B cell (primary cell): ENCODE measurements at regions not wholly inside any gene's neighbourhood (a gene's known extent, or its start where the extent isn't known, plus 50 kb on each side); places are given as distances from the start of the nearest gene placed in this dataset.

Experiments
- ATAC-seq: fragments of 200-7000 bp; cut with Tn5 transposase; one replicate; pipeline ENCODE4 v1.10.0; 2021; ENCODE audit warnings: low read depth, mild to moderate bottlenecking, moderate number of reproducible peaks, moderate library complexity
- CTCF ChIA-PET: fragments of 350-600 bp; sonication (Branson Sonifier 250); formaldehyde crosslinking; loops from one replicate; lab custom pipeline; 2021; ENCODE audit warnings: antibody characterized with exemption, inconsistent platforms; lab: Charles Lee
- POLR2A ChIA-PET: fragments of 350-600 bp; sonication (Branson Sonifier 250); formaldehyde crosslinking; loops from one replicate; lab custom pipeline; 2021; ENCODE audit warnings: antibody characterized with exemption; lab: Charles Lee
- DNase-seq: peaks from one replicate; pipeline ENCODE4 v3.0.0; 2013
- H2AFZ ChIP-seq: 2 replicates; pipeline ENCODE4 v1.6.1; 2012; ENCODE audit warnings: mild to moderate bottlenecking, low read depth, low read length; ENCODE audit not compliant: insufficient read depth, poor library complexity, severe bottlenecking
- H3K27ac ChIP-seq, 2 donors: 1 replicate in 1 of 2; 2 replicates in 1 of 2; pipeline ENCODE4 v1.5.1; 2012 to 2013; ENCODE audit warnings: low read length in 2 of 2, mild to moderate bottlenecking in 2 of 2, moderate library complexity in 1 of 2
- H3K27me3 ChIP-seq, 4 experiments: fragments of 200-600 bp in 1 of 4; sonication (generic) in 1 of 4; replicated peaks in 1 of 4; 1 replicate in 2 of 4; 2 replicates in 2 of 4; pipeline versions ENCODE4 v1.6.1 to v1.7.0; 2013 to 2016; ENCODE audit warnings: low read length in 3 of 4, mild to moderate bottlenecking in 2 of 4, mixed read lengths in 1 of 4, moderate library complexity in 1 of 4; ENCODE audit not compliant: insufficient read depth in 4 of 4, control insufficient read depth in 3 of 4; ENCODE audit errors: control extremely low read depth in 1 of 4
- H3K36me3 ChIP-seq, 2 experiments: replicated peaks in 1 of 2; 1 replicate in 1 of 2; 2 replicates in 1 of 2; pipeline versions ENCODE4 v1.6.1 to v1.7.1; 2013; ENCODE audit warnings: low read length in 1 of 2; ENCODE audit not compliant: insufficient read depth in 2 of 2, control insufficient read depth in 1 of 2; ENCODE audit errors: control extremely low read depth in 1 of 2, extremely low read depth in 1 of 2
- H3K4me1 ChIP-seq, 2 donors: fragments of 200-600 bp in 1 of 2; sonication (generic) in 1 of 2; 1 replicate in 1 of 2; 2 replicates in 1 of 2; pipeline versions ENCODE4 v1.5.1 to v1.6.1; 2013 to 2017; ENCODE audit warnings: low read length in 2 of 2; ENCODE audit not compliant: control insufficient read depth in 2 of 2, insufficient read depth in 2 of 2
- H3K4me2 ChIP-seq: replicated peaks from 2 replicates; pipeline ENCODE3; 2012; ENCODE audit warnings: mild to moderate bottlenecking, low read depth, low read length; ENCODE audit not compliant: poor library complexity, severe bottlenecking
- H3K4me3 ChIP-seq, 5 experiments: fragments of 200-600 bp in 1 of 5; sonication (generic) in 1 of 5; 1 replicate in 3 of 5; 2 replicates in 2 of 5; pipeline versions ENCODE4 v1.5.1 to v1.7.0; 2011 to 2016; ENCODE audit warnings: low read length in 4 of 5, mild to moderate bottlenecking in 4 of 5, low read depth in 2 of 5, control low read depth in 1 of 5, moderate library complexity in 1 of 5; ENCODE audit not compliant: insufficient read depth in 1 of 5; ENCODE audit errors: control extremely low read depth in 1 of 5, extremely low read depth in 1 of 5
- H3K79me2 ChIP-seq: fragments of 200-600 bp; sonication (generic); one replicate; pipeline ENCODE4 v1.6.0; 2016; ENCODE audit warnings: low read length; ENCODE audit not compliant: control insufficient read depth, insufficient read depth
- H3K9ac ChIP-seq: fragments of 200-600 bp; sonication (generic); 2 replicates; pipeline ENCODE4 v1.6.1; 2017; ENCODE audit warnings: mild to moderate bottlenecking, low read length, moderate library complexity
- H3K9me3 ChIP-seq, 3 donors: one replicate each; pipeline versions ENCODE4 v1.6.1 to v1.7.1; 2013; ENCODE audit warnings: low read length in 2 of 3; ENCODE audit not compliant: control insufficient read depth in 2 of 3, insufficient read depth in 1 of 3; ENCODE audit errors: control extremely low read depth in 1 of 3
- H4K20me1 ChIP-seq: 2 replicates; pipeline ENCODE4 v1.6.0; 2012; ENCODE audit warnings: mild to moderate bottlenecking, low read length; ENCODE audit not compliant: insufficient read depth, control insufficient read depth, poor library complexity, severe bottlenecking
- H3K27ac Mint-ChIP-seq: one replicate; pipeline ENCODE4 v1.8.0; 2021; ENCODE audit warnings: mixed read lengths
- H3K27me3 Mint-ChIP-seq: one replicate; pipeline ENCODE4 v1.8.0; 2021; ENCODE audit warnings: mixed read lengths
- H3K4me1 Mint-ChIP-seq: one replicate; pipeline ENCODE4 v1.8.0; 2021; ENCODE audit warnings: mixed read lengths
- H3K4me3 Mint-ChIP-seq: one replicate; pipeline ENCODE4 v1.8.0; 2021; ENCODE audit warnings: mixed read lengths
- H3K9me3 Mint-ChIP-seq: one replicate; pipeline ENCODE4 v1.8.0; 2022; ENCODE audit warnings: mixed read lengths; ENCODE audit not compliant: insufficient read depth
- EZH2 ChIP-seq: IDR thresholded peaks from 2 replicates; pipeline ENCODE4 v1.6.1; 2012; ENCODE audit warnings: borderline replicate concordance, low read depth, mild to moderate bottlenecking, moderate library complexity, low read length; ENCODE audit not compliant: insufficient read depth, poor library complexity, severe bottlenecking
- WGBS: methylation state at CpG from one replicate; pipeline ENCODE4 v1.1.5; 2013; ENCODE audit warnings: missing lambda C conversion rate; ENCODE audit not compliant: insufficient coverage; 5-methylcytosine and 5-hydroxymethylcytosine counted together
- intact Hi-C: fragments of 100-400 bp; cut with micrococcal nuclease; formaldehyde crosslinking; loops from one replicate; pipeline ENCODE4 v1.10.0; 2022
- TF ChIP-seq, protein P1 (sequence below): fragments of 200-600 bp; IDR thresholded peaks from one replicate; pipeline ENCODE4 v1.8.0; 2022; ENCODE audit warnings: antibody characterized with exemption, mild to moderate bottlenecking

DNA sequence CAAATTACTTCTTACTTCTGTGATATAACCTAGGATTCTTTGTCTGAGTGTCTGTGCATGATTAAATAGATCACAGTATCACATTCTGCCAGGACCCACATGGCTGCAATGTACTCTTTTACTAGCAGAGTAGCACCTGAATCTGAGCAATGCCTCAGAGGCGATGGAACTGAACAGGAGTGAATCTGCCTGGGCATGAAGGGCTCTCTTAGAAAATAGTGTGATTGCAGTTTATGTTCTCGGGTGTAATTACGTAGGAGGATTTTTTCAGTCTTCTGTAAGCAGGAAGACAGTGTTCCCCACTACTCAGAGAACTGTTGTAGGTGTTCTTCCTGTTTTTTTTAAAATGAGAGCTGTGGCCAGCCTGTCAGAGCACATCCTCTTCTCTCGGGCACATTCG lies 802.3 kb downstream of the NLGN4Y start:
- H3K36me3 ChIP-seq: no peaks in the 10 kb centered on the region
- DNase-seq (no peak), ATAC-seq (no peak)
- no peaks in the 10 kb centered on the region for H3K9me3 Mint-ChIP-seq
- H3K79me2 ChIP-seq: no peaks in the 10 kb centered on the region
- ChIA-PET CTCF (no interaction called here), POLR2A (no interaction called here)
- TF ChIP-seq EZH2: no peak
- TF ChIP-seq, protein P1, sequence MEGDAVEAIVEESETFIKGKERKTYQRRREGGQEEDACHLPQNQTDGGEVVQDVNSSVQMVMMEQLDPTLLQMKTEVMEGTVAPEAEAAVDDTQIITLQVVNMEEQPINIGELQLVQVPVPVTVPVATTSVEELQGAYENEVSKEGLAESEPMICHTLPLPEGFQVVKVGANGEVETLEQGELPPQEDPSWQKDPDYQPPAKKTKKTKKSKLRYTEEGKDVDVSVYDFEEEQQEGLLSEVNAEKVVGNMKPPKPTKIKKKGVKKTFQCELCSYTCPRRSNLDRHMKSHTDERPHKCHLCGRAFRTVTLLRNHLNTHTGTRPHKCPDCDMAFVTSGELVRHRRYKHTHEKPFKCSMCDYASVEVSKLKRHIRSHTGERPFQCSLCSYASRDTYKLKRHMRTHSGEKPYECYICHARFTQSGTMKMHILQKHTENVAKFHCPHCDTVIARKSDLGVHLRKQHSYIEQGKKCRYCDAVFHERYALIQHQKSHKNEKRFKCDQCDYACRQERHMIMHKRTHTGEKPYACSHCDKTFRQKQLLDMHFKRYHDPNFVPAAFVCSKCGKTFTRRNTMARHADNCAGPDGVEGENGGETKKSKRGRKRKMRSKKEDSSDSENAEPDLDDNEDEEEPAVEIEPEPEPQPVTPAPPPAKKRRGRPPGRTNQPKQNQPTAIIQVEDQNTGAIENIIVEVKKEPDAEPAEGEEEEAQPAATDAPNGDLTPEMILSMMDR: no peak
- no peaks in the 10 kb centered on the region for H4K20me1 ChIP-seq
- H3K4me1 ChIP-seq: no peaks in the 10 kb centered on the region
- H3K27me3 ChIP-seq: no peaks in the 10 kb centered on the region
- no CpG with 5 or more reads among the region's 5 CpGs for WGBS
- H3K4me3 ChIP-seq: no peak overlapping the region
- no peaks in the 10 kb centered on the region for H3K9me3 ChIP-seq
- no peak overlapping the region for H3K27ac ChIP-seq
- H2AFZ ChIP-seq: no peak overlapping the region
- intact Hi-C loops: no loop called here
- H3K4me1 Mint-ChIP-seq: no peaks in the 10 kb centered on the region
- H3K27me3 Mint-ChIP-seq: no peaks in the 10 kb centered on the region
- no peak overlapping the region for H3K4me2 ChIP-seq
- no peak overlapping the region for H3K27ac Mint-ChIP-seq
- no peak overlapping the region for H3K4me3 Mint-ChIP-seq
- no peak overlapping the region for H3K9ac ChIP-seq

DNA sequence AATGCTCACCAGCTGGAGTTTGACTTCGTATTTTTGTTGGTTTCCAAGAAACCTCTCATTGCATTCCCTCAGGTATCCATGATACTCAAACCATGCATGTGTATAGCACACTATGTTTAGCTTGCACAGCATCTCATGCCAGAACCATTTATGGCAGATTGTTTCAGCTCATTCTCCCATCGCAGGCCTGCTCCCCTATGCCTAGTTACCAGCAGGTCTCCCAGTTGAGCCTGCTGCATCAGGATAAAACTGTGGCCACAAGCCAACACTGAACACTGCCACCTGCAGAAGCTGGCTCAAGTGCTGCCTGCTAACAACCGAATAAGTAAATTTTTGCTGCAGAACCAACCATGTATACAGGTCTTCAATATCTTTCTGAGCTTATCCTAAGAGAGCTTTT lies 804.5 kb downstream of the NLGN4Y start:
- ChIA-PET POLR2A (no interaction called here), CTCF (no interaction called here)
- no peak overlapping the region for H3K4me3 ChIP-seq
- H3K36me3 ChIP-seq: no peaks in the 10 kb centered on the region
- no peak overlapping the region for H3K4me2 ChIP-seq
- H3K9me3 ChIP-seq: no peaks in the 10 kb centered on the region
- ATAC-seq: no peak
- no peaks in the 10 kb centered on the region for H4K20me1 ChIP-seq
- H3K9me3 Mint-ChIP-seq: no peaks in the 10 kb centered on the region
- H3K4me1 Mint-ChIP-seq: no peaks in the 10 kb centered on the region
- no peak overlapping the region for H2AFZ ChIP-seq
- DNase-seq: no peak
- H3K27me3 Mint-ChIP-seq: no peaks in the 10 kb centered on the region
- no peaks in the 10 kb centered on the region for H3K79me2 ChIP-seq
- WGBS: 100% methylated on average over 1 of the region's 3 CpGs
- no peaks in the 10 kb centered on the region for H3K27me3 ChIP-seq
- H3K4me1 ChIP-seq: no peaks in the 10 kb centered on the region
- no peak overlapping the region for H3K27ac ChIP-seq
- H3K9ac ChIP-seq: no peak overlapping the region
- intact Hi-C loops: no loop called here
- H3K4me3 Mint-ChIP-seq: no peak overlapping the region
- H3K27ac Mint-ChIP-seq: no peak overlapping the region
- TF ChIP-seq EZH2: no peak
- TF ChIP-seq, protein P1: no peak
